T-helper 1 cell treated with Interleukin-12 subunit alpha and Interleukin-12 subunit beta and Interleukin-4 antibody, amounts not matched to agents 30 ng/mL and 1 ng/mL, for 36 hours (primary cell): ENCODE measurements at regions not wholly inside any gene's neighbourhood (a gene's known extent, or its start where the extent isn't known, plus 50 kb on each side); places are given as distances from the start of the nearest gene placed in this dataset.
"Not testable (repeated sequence)": the region's sequence is repeated elsewhere in the genome, so short reads cannot be mapped to it uniquely, and the experiment has no call there.

Source experiments
- intact Hi-C: fragments of 100-400 bp; cut with micrococcal nuclease; formaldehyde crosslinking; loops from one replicate; pipeline ENCODE4 v1.15.1; 2024

- intact Hi-C loops: not testable (repeated sequence)
Measured at GRCh38 chr2:89287084-89287483, 595.6 kb downstream of the RPIA start.

GRCh38 chr2:89291717-89292298, 600.3 kb downstream of the RPIA start:
- intact Hi-C loops: not testable (repeated sequence)

GRCh38 chr2:89293399-89293798, 601.9 kb downstream of the RPIA start:
- intact Hi-C loops: not testable (repeated sequence)

- intact Hi-C loops: not testable (repeated sequence)
Measured at GRCh38 chr2:89294335-89294734, 602.9 kb downstream of the RPIA start.

GRCh38 chr2:89296820-89297398, 605.4 kb downstream of the RPIA start:
- intact Hi-C loops: not testable (repeated sequence)

- intact Hi-C loops: not testable (repeated sequence)
Measured at GRCh38 chr2:89299196-89299595, 607.7 kb downstream of the RPIA start.

GRCh38 chr2:89305623-89306022, 614.1 kb downstream of the RPIA start:
- intact Hi-C loops: not testable (repeated sequence)

- intact Hi-C loops: not testable (repeated sequence)
Measured at GRCh38 chr2:89306869-89307637, 615.6 kb downstream of the RPIA start.

- intact Hi-C loops: not testable (repeated sequence)
Measured at GRCh38 chr2:89318990-89319389, 627.5 kb downstream of the RPIA start.

GRCh38 chr2:89325894-89326293, 634.4 kb downstream of the RPIA start:
- intact Hi-C loops: not testable (repeated sequence)

GRCh38 chr2:89326455-89326854, 635.0 kb downstream of the RPIA start:
- intact Hi-C loops: not testable (repeated sequence)

- intact Hi-C loops: not testable (repeated sequence)
Measured at GRCh38 chr2:89328790-89329189, 637.3 kb downstream of the RPIA start.
